Osteocyte (in vitro differentiated cells): ENCODE measurements at regions not wholly inside any gene's neighbourhood (a gene's known extent, or its start where the extent isn't known, plus 50 kb on each side); places are given as distances from the start of the nearest gene placed in this dataset.

Experiments
- DNase-seq: peaks from one replicate; pipeline ENCODE4 v3.0.0; 2021; ENCODE audit warnings: mixed read lengths; ENCODE audit not compliant: unreplicated experiment; ENCODE audit errors: extremely low spot score
- H3K27ac Mint-ChIP-seq: one replicate; pipeline ENCODE4 v1.8.0; 2021; ENCODE audit warnings: mild to moderate bottlenecking, mixed read lengths; ENCODE audit not compliant: unreplicated experiment
- H3K27me3 Mint-ChIP-seq: one replicate; pipeline ENCODE4 v1.8.0; 2021; ENCODE audit warnings: mixed read lengths; ENCODE audit not compliant: unreplicated experiment
- H3K36me3 Mint-ChIP-seq: one replicate; pipeline ENCODE4 v1.8.0; 2021; ENCODE audit warnings: mixed read lengths; ENCODE audit not compliant: unreplicated experiment
- H3K4me1 Mint-ChIP-seq: one replicate; pipeline ENCODE4 v1.8.0; 2021; ENCODE audit warnings: mixed read lengths; ENCODE audit not compliant: unreplicated experiment
- H3K4me3 Mint-ChIP-seq: one replicate; pipeline ENCODE4 v1.8.0; 2021; ENCODE audit warnings: mild to moderate bottlenecking, moderate library complexity, mixed read lengths; ENCODE audit not compliant: unreplicated experiment
- H3K9me3 Mint-ChIP-seq: one replicate; pipeline ENCODE4 v1.8.0; 2021; ENCODE audit warnings: mixed read lengths; ENCODE audit not compliant: unreplicated experiment
- CTCF ChIP-seq: fragments of 200-600 bp; sonication (generic); IDR thresholded peaks from 2 replicates; pipeline ENCODE4 v1.5.0; 2021; ENCODE audit warnings: antibody characterized with exemption, mild to moderate bottlenecking, moderate library complexity

DNA sequence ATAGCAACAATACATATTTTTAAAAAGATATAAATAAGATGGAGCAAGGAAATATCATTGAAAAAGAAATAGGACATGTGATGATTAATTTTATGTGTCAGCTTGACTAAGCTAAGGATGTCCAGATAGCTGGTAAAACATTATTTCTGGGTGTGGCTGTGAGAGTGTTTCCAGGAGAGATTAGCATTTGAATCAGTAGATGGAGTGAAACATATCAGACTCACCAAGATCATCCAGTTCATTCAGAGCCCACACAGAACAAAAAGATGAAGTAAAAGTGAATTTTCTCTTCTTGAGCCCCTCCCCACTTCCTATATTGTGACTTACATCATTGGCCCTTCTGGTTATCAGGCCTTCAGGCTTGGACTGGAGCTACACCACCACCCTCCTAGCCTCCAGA is 61.6 kb upstream of the TUSC7 start:
- H3K4me1 Mint-ChIP-seq = no peaks in the 10 kb centered on the region
- H3K36me3 Mint-ChIP-seq = no peaks in the 10 kb centered on the region
- H3K27me3 Mint-ChIP-seq = peaks cover 2% of the 10 kb centered on the region
- no peaks in the 10 kb centered on the region for H3K9me3 Mint-ChIP-seq
- DNase-seq = no peak
- no peak for TF ChIP-seq CTCF
- H3K4me3 Mint-ChIP-seq = no peak overlapping the region
- H3K27ac Mint-ChIP-seq = no peak overlapping the region
